ENCODE measurements at regions not wholly inside any gene's neighbourhood (a gene's known extent, or its start where the extent isn't known, plus 50 kb on each side); places are given as distances from the start of the nearest gene placed in this dataset.
"Not testable (repeated sequence)": the region's sequence is repeated elsewhere in the genome, so short reads cannot be mapped to it uniquely, and the experiment has no call there.

GRCh38 chr6:167408235-167408869, 83.5 kb downstream of the TTLL2 start:
- no peak for DNase-seq

GRCh38 chr6:167409079-167409478, 84.2 kb downstream of the TTLL2 start:
- DNase-seq, result no peak

- no peak for DNase-seq
Observed at GRCh38 chr6:167409694-167410093, 84.8 kb downstream of the TTLL2 start.

- no peak for DNase-seq
Observed at GRCh38 chr6:167410462-167410861, 85.6 kb downstream of the TTLL2 start.

- no peak for DNase-seq
Observed at GRCh38 chr6:167412506-167412905, 87.6 kb downstream of the TTLL2 start.

- no peak for DNase-seq
Observed at GRCh38 chr6:167415441-167415961, 90.6 kb downstream of the TTLL2 start.

DNA sequence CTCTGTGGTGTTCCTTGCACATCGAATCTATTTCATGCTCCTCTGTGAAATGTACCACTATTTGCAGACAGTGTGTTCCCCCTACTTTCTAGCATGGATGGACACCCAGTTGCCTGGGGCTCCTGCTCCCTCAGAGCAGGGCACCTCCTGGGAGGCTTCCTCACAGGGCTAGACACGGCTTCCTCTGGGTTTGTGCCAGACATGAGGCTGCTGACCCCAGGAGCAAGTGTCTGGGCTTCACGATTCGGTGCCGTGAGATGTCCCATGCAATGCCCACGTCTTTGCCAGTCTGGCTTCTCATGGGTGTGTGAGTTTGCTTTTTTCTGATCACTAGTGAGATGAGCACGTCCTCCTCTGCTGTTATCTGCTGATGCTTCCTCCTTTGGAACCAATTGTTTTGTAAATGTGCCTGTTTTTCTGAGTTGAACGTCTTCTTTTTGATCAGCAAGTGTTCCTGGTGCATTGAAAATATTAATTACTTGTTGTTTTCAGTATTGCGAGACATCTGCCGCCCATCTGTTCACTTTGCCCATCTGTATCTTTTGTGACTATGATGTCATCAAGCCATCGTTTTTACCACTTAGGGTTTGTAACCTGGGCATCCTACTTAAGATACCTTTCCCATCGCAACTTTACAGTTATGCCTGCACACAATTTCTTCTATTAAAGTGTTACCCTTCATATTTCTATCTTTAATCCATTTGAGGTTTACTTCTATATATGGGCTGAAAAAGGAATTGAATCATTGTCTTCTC, 92.0 kb downstream of the TTLL2 start:
- no peak for DNase-seq

GRCh38 chr6:167420177-167420576, 95.3 kb downstream of the TTLL2 start:
- no peak for DNase-seq

GRCh38 chr6:167420858-167421766, 96.2 kb downstream of the TTLL2 start:
- no peak for DNase-seq

GRCh38 chr6:167421944-167422343, 97.1 kb downstream of the TTLL2 start:
- DNase-seq, result not testable (repeated sequence)

- no peak for DNase-seq
Observed at GRCh38 chr6:167422934-167423333, 98.0 kb downstream of the TTLL2 start.

GRCh38 chr6:167424060-167424673, 99.3 kb downstream of the TTLL2 start:
- no peak for DNase-seq

GRCh38 chr6:167424700-167425099, 99.8 kb downstream of the TTLL2 start:
- DNase-seq, result no peak

DNA sequence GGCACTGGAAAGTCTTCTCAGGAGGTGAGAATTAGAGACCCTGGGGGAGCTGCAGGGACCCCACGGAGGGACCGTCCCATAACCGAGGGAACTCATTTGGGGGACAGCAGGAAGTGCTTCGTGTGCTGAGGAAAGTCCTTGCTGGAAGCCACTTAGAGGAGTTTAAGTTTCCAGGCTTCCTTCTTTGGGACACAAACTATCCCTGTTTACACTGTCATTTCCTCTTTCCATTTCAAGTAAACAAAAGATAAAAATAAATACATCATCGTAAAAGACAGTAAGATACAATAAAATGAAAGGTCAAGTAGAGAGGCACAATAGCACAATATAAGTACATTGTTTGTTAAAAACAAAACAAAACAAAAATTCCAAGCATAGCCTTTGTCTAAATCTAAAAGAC, 101.2 kb downstream of the TTLL2 start:
- no peak for DNase-seq

DNA sequence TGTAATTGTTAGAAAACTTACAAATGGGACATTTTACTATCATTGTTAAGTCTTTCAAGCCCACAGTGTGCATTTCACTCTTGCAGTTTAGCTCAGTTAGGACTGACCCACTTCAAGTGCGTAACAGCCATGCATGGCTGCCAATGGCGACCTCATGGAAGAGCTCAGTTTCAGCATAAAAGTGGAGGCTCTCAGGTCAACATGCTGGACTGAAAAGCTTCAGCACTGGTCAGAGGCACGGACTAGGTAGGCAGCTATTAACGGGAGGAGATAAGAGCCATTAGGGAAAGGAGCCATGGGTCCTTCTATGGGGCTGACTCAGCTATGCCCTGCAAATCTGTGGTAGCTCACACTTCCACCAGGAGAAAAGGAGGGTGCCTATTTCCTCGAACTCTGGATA, 101.8 kb downstream of the TTLL2 start:
- DNase-seq, result peak in 1 of 2 experiments; percentile 21

DNA sequence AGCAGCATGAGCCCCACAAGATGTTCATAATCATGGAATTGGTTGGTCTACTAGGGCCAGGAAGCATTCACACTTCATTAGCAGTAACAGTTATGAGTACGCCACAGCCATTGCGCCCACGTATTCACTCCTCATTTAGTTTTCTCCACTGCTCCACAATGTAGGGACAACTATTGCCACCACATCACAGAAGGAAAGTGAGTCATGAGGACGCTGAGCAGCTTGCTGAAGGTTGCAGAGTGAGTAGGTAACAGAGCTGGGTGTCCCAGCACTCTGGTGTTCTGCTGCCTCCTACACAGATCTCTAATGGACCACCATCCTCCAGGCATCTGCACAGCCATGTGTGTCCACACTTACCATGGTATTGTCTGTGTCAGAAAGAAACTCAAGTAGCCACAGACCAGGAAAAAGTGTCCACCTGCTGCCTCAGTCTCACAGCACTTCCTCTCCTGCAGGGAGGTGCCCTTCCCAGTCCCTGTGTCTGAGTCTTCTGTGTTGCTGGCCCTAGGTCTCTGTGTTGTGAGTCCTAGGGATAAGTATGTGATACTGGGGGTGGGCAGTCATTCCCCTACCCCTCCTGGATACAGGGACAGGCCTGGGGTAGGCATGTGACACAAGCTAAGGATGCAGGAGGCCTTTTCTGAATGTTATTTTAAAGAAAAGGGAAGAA, 103.9 kb downstream of the TTLL2 start:
- no peak for DNase-seq

- no peak for DNase-seq
Observed at GRCh38 chr6:167429353-167429752, 104.5 kb downstream of the TTLL2 start.

GRCh38 chr6:167435209-167435728, 110.4 kb downstream of the TTLL2 start:
- no peak for DNase-seq

- DNase-seq, result no peak
Observed at GRCh38 chr6:167437888-167438484, 113.1 kb downstream of the TTLL2 start.

GRCh38 chr6:167441715-167442206, 116.9 kb downstream of the TTLL2 start:
- DNase-seq, result peak in 1 of 2 experiments; percentile 78

GRCh38 chr6:167442245-167442644, 117.4 kb downstream of the TTLL2 start:
- peak in 1 of 2 experiments; percentile 78 for DNase-seq
